UCSD-AML1 (cell line): ENCODE measurements at regions not wholly inside any gene's neighbourhood (a gene's known extent, or its start where the extent isn't known, plus 50 kb on each side); places are given as distances from the start of the nearest gene placed in this dataset.
"Not testable (repeated sequence)": the region's sequence is repeated elsewhere in the genome, so short reads cannot be mapped to it uniquely, and the experiment has no call there.

Experiments used
- DNase-seq: peaks from one replicate; lab custom pipeline; 2025; ENCODE audit not compliant: unreplicated experiment; lab: John Stamatoyannopoulos, UW

GRCh38 chr3:16072420-16073110 is 101.9 kb upstream of the GALNT15 start:
- DNase-seq = no peak

- DNase-seq = no peak
Observed at GRCh38 chr3:16073203-16073602, 101.3 kb upstream of the GALNT15 start.

GRCh38 chr3:16073990-16074671 is 100.3 kb upstream of the GALNT15 start:
- not testable (repeated sequence) for DNase-seq

- DNase-seq = no peak
Observed at GRCh38 chr3:16075647-16076046, 98.8 kb upstream of the GALNT15 start.

- DNase-seq = no peak
Observed at GRCh38 chr3:16076564-16076963, 97.9 kb upstream of the GALNT15 start.

- DNase-seq = not testable (repeated sequence)
Observed at GRCh38 chr3:16077146-16077545, 97.3 kb upstream of the GALNT15 start.

GRCh38 chr3:16077681-16078080 is 96.8 kb upstream of the GALNT15 start:
- DNase-seq = not testable (repeated sequence)

- no peak for DNase-seq
Observed at GRCh38 chr3:16079519-16079918, 95.0 kb upstream of the GALNT15 start.

- no peak for DNase-seq
Observed at GRCh38 chr3:16081661-16082060, 92.8 kb upstream of the GALNT15 start.

GRCh38 chr3:16084887-16085286 is 89.6 kb upstream of the GALNT15 start:
- DNase-seq = no peak

GRCh38 chr3:16085410-16085809 is 89.1 kb upstream of the GALNT15 start:
- DNase-seq = no peak

- DNase-seq = no peak
Observed at GRCh38 chr3:16085884-16086608, 88.4 kb upstream of the GALNT15 start.

- DNase-seq = no peak
Observed at GRCh38 chr3:16086690-16087089, 87.8 kb upstream of the GALNT15 start.

GRCh38 chr3:16088496-16088895 is 86.0 kb upstream of the GALNT15 start:
- no peak for DNase-seq

GRCh38 chr3:16089521-16089920 is 85.0 kb upstream of the GALNT15 start:
- no peak for DNase-seq

GRCh38 chr3:16090024-16090423 is 84.5 kb upstream of the GALNT15 start:
- DNase-seq = no peak

GRCh38 chr3:16090706-16091105 is 83.8 kb upstream of the GALNT15 start:
- DNase-seq = no peak

- no peak for DNase-seq
Observed at GRCh38 chr3:16092923-16093322, 81.6 kb upstream of the GALNT15 start.

- no peak for DNase-seq
Observed at GRCh38 chr3:16101295-16102186, 72.9 kb upstream of the GALNT15 start.

- DNase-seq = no peak
Observed at GRCh38 chr3:16102187-16102561, 72.3 kb upstream of the GALNT15 start.

- DNase-seq = no peak
Observed at GRCh38 chr3:16102905-16103364, 71.5 kb upstream of the GALNT15 start.
